Fibroblast of skin of left quadriceps (primary cell): ENCODE measurements at regions not wholly inside any gene's neighbourhood (a gene's known extent, or its start where the extent isn't known, plus 50 kb on each side); places are given as distances from the start of the nearest gene placed in this dataset.
A peak's percentile ranks its signal among the peaks of the same experiment; 100 is the strongest.
"Not testable (repeated sequence)": the region's sequence is repeated elsewhere in the genome, so short reads cannot be mapped to it uniquely, and the experiment has no call there.

ENCODE experiments used
- DNase-seq, 2 experiments: peaks; one replicate each; pipeline ENCODE4 v3.0.0-alpha.2; 2013; ENCODE audit warnings: low read depth in 2 of 2

GRCh38 chr5:91243286-91243685, 139.8 kb downstream of the ARRDC3 start:
- DNase-seq: no peak

- not testable (repeated sequence) for DNase-seq
These were observed 141.7 kb downstream of the ARRDC3 start for GRCh38 chr5:91241460-91241859.

DNA sequence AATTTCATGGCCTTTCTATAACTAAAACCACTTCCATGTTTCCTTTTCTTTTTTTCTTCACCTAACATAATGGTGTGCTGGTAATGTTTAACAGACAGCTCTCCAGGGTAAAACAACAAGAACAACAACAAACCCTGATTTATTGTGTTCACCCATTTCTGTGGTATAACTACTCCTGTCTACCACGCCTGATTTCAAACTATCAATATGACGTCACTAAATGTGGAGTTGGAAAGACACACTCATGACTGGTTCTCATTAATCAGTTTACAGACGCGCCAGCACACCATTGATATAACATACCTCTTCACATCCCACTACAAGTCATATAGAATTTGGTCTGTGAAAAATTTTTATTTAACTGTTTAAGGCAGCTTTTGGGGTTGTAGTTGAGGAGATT, 142.9 kb downstream of the ARRDC3 start:
- DNase-seq: no peak

GRCh38 chr5:91235271-91235694, 147.8 kb downstream of the ARRDC3 start:
- no peak for DNase-seq

DNA sequence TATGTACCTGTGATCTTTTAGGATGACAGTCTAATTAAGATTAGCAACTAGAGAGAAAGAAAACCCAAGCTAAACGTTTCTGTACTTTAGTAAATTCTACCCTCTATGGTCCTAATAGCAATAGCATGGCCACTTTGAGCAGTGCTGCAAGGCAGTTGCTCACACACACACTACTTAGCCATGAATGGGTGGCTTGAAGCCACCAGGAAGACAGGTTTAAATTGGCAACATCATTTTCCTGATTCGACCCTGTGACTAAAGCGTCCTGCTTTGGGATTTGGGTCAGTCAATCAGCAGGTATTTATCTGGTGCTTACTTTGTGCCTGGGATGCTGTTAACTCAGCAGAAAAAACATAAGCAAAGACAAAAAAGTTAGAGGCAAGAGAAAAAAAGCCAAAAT, 150.6 kb downstream of the ARRDC3 start:
- DNase-seq: no peak

DNA sequence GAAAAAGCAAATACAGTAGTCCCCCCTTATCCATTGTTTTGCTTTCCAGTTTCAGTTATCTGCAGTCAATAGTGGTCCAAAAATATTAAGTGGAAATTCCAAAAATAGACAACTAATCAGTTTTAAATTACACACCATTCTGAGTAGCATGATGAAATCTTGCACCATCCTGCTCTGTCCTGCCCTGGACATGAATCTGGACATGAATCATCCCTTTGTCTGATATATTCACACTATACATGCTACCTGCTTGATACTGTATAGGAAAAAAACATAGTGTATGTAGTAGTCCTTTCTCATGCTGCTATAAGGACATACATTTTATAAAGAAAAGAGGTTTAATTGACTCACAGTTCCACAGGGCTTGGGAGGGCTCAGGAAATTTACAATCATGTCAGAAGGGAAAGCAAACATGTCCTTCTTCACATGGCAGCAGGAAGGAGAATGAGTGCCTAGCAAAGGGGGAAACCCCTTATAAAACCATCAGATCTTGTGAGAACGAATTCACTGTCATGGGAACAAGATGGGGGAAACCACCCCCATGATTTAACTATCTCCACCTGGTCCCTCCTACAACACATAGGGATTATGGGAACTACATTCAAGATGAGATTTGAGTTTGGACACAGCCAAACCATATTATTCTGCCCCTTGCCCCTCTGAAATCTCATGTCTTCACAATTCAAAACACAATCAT, 153.9 kb downstream of the ARRDC3 start:
- DNase-seq: no peak

DNA sequence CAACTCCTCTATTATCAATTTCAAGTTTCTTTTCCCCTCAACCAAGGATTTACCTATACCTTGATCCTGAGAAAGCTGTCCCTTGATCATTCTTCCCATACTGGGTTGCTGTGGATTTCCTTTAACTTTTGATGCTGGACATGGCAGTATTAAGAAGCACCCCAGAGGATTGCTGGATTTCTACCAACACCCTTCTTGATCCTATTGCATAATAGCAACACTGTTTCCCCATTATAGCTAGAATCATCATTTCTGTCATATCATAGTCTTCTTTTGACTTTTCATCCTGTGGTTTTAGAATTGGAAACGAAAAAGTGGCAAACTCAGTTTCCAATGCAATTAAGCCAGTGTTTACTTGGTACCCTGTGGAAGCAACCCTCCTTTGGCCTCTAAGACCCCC, 154.9 kb downstream of the ARRDC3 start:
- DNase-seq: no peak

GRCh38 chr5:91225848-91226686, 157.1 kb downstream of the ARRDC3 start:
- DNase-seq: no peak

- DNase-seq: no peak
These were observed 158.1 kb downstream of the ARRDC3 start for GRCh38 chr5:91224969-91225368.

DNA sequence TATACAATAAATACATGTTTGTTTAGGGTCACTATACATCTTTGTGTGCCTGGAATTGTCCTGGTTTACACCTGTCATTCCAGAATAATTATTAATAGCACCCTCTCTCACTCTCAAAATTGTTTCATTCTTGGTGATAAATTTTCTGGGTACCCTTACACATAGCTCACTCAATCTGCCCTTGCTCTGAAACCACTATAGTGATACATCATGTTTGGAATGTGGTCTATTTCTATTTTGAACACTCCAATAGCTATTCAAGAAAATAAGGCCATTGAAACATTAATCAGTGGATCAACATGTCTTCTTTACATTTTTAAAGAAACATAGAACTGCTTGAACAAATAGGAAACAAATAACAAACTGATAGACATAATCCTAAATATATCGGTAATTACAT, 158.7 kb downstream of the ARRDC3 start:
- DNase-seq: peak in 1 of 2 experiments; percentile 20

DNA sequence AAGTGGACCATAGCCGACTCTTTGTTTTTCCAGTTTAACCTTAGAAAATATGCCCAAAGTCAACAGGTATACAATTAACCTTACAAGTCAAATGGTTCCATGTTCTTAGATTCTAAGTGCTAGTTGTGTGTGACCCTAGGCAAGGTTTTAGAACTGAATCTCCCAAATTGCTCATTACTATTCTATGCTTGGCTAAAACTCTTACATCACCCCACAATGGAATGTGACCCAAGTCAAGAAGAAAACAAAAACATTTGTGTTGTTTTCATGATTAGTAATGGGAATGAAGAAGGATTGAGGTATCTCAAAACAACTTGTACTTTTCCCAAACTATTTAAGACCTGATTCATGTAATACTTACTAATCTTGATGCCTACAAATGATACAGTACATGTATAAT, 159.2 kb downstream of the ARRDC3 start:
- DNase-seq: no peak

DNA sequence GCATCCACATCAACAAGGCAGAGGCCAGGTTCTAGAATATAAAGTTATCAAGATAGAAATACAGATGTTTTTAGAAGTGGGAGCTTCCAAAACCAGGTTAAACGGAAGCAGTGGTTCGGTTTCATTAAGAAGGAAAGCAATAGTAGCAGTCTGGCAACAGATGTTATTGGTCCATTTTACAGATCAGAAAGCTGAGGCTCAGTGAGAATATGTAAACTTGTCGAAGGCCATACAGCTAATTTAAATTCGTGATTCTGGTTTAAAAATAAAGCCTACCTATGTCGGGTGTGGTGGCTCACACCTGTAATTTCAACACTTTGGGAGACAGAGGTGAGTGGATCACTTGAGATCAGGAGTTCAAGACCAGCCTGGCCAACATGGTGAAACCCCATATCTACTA, 160.6 kb downstream of the ARRDC3 start:
- DNase-seq: no peak

DNA sequence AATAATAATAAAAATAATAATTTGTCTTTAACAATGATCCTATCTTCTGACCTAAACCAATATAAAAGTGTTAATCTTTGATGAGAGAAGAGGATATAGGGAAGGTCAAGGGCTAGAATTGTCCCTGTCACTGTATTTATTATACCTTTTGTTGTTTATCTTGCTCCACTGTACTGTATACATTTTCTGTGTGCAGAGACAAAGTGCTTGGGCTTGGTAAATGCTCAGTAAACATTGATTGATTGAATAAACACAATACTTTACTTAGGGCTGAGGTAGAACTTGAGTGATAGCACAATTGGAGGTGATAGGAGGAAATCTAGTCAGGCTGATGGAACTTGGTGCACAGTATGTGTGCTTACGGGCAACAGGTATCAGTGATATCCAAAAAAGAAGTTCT, 161.2 kb downstream of the ARRDC3 start:
- DNase-seq: no peak

GRCh38 chr5:91219803-91220371, 163.2 kb downstream of the ARRDC3 start:
- no peak for DNase-seq

DNA sequence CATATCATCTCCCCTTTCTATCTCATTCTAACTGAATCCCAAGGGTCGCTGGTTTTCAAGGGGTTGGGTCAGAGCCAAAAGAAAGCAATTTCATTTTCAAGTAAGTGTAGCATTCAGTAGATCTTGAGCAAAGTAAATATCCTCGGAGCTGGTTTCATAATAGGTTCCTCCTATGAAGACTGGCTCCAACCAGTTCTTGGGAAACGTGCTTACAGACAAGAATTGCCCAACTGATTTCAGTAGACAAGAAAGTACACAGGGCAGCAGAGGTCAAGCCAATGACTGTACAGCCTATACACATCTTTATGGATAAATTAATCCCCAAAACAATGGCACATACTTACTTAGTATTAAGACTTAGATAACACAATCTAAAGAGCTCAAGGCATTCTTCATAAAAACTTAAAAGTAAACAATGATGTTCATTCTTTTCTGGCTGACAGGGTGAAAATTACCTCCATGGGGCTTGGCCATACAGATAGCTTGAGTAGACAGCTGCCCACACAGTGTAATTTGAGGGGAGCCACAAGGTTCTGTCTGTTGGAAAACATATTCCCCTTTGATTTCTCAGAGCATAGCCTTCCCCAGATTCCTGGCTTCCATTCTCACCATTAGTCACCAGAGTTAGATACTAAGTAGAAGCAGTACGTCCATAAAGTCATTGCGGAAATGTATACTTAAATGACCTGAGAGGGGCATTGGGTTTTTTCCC, 163.9 kb downstream of the ARRDC3 start:
- peak in 1 of 2 experiments; percentile 23 for DNase-seq

GRCh38 chr5:91217859-91218258, 165.3 kb downstream of the ARRDC3 start:
- no peak for DNase-seq

DNA sequence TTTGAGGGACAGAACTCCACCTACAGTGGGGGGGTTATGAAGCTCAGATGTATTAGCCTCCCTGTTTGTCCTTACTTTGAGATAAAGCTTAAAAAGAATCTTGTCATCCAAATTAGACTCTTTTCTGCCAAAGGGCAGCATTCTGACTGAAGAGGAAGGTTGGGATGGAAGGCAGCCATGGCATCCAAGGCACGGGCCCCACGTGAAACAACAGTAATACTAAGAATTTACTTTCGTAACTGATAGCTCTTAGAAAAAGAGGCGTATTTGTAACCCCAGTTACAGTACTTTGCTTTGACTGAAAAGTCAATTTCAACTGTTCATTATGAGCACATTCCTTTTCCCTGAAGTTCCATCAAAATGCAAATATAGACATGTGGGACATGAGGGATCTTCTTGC, 168.5 kb downstream of the ARRDC3 start:
- DNase-seq: no peak
